ENCODE measurements at regions not wholly inside any gene's neighbourhood (a gene's known extent, or its start where the extent isn't known, plus 50 kb on each side); places are given as distances from the start of the nearest gene placed in this dataset.

DNA sequence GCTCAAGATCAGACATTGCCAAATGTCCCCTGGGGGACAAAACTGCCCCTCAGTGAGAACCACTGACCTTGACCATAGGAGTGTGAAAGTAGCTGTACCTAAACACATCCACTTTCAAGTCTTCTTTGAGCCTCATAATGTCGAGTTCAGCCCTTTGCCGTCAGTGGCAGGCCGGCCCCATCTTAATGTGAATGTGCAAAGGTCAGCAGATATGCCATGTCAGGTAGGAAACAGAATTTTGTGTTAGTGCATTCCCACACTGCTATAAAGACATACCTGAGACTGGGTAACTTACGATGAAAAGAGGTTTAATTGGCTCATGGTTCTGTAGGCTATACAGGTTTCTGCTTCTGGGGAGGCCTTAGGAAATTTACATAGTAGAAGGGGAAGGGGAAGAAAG lies 95.1 kb upstream of the PIRT start:
- Histone ChIP-seq H3K4me1 (ENCODE audit: insufficient read depth, low read length) (no peaks in the 10 kb centered on the region; the same call in 1 of the 2 replicates), H2AK5ac (ENCODE audit: insufficient read length, low read length) (no peak overlapping the region), H3K27me3 (ENCODE audit: insufficient read depth, low read length) (no peaks in the 10 kb centered on the region), H3K4me2 (ENCODE audit: insufficient read depth, insufficient read length, low read length) (no peak overlapping the region), H2BK120ac (ENCODE audit: low read depth, low read length, poor library complexity, severe bottlenecking) (no peak overlapping the region), H3K56ac (ENCODE audit: insufficient read length, low read depth, low read length) (no peak overlapping the region), H2BK12ac (ENCODE audit: insufficient read length, low read depth, low read length) (no peak overlapping the region), H4K8ac (replicated peaks; ENCODE audit: insufficient read length, low read depth, low read length) (no peak overlapping the region), H4K91ac (ENCODE audit: insufficient read length, low read depth, low read length) (no peak overlapping the region), H3T11ph (ENCODE audit: low read length) (no peak overlapping the region), H3K79me1 (ENCODE audit: insufficient read depth, low read depth, low read length, poor library complexity, severe bottlenecking) (no peaks in the 10 kb centered on the region), H3K9ac (ENCODE audit: extremely low read depth, insufficient read length, low read length) (no peak overlapping the region), H3K79me2 (ENCODE audit: insufficient read depth, low read length) (no peaks in the 10 kb centered on the region), H3K9me3 (ENCODE audit: control insufficient read depth, low read depth, low read length) (no peaks in the 10 kb centered on the region), H4K20me1 (ENCODE audit: control insufficient read depth, insufficient read depth, insufficient read length) (no peaks in the 10 kb centered on the region), H2BK20ac (ENCODE audit: low read depth, low read length, poor library complexity, severe bottlenecking) (no peak overlapping the region), H3K14ac (ENCODE audit: insufficient read depth, low read length) (no peak overlapping the region), H3K23me2 (ENCODE audit: insufficient read length, low read depth, low read length, poor library complexity, severe bottlenecking) (no peaks in the 10 kb centered on the region), H2BK15ac (ENCODE audit: low read depth, low read length) (no peak overlapping the region), H3K4ac (ENCODE audit: low read depth, low read length) (no peak overlapping the region), H2AFZ (ENCODE audit: low read length) (no peak overlapping the region), H4K5ac (ENCODE audit: insufficient read length, low read depth, low read length) (no peak overlapping the region), H2BK5ac (ENCODE audit: insufficient read length, low read length) (no peak overlapping the region), H3K18ac (ENCODE audit: insufficient read length, low read depth, low read length) (no peak overlapping the region), H3K23ac (ENCODE audit: insufficient read length, low read depth, low read length) (no peak overlapping the region), H3K27ac (ENCODE audit: insufficient read length, low read depth, low read length) (no peak overlapping the region)
- TF ChIP-seq, protein P1, sequence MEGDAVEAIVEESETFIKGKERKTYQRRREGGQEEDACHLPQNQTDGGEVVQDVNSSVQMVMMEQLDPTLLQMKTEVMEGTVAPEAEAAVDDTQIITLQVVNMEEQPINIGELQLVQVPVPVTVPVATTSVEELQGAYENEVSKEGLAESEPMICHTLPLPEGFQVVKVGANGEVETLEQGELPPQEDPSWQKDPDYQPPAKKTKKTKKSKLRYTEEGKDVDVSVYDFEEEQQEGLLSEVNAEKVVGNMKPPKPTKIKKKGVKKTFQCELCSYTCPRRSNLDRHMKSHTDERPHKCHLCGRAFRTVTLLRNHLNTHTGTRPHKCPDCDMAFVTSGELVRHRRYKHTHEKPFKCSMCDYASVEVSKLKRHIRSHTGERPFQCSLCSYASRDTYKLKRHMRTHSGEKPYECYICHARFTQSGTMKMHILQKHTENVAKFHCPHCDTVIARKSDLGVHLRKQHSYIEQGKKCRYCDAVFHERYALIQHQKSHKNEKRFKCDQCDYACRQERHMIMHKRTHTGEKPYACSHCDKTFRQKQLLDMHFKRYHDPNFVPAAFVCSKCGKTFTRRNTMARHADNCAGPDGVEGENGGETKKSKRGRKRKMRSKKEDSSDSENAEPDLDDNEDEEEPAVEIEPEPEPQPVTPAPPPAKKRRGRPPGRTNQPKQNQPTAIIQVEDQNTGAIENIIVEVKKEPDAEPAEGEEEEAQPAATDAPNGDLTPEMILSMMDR (conservative IDR thresholded peaks at IDR 0.05) = no peak
- WGBS (ENCODE audit: extremely low coverage, insufficient read length, low lambda C conversion rate) = no CpG with 5 or more reads among the region's 4 CpGs
- H3K27ac Mint-ChIP-seq = no peak overlapping the region
- H3K27me3 Mint-ChIP-seq (ENCODE audit: low read depth) = no peaks in the 10 kb centered on the region; the same call in 1 of the 2 replicates
- H3K4me3 Mint-ChIP-seq = no peak overlapping the region
- no peak for DNase-seq
- peaks cover 0 to 2% of the 10 kb centered on the region in 2 experiments; a peak in 2 of 5 replicates for H3K9me3 Mint-ChIP-seq
- H3K36me3 Mint-ChIP-seq (ENCODE audit: insufficient read depth in 1 of 3, low read depth in 3 of 3) = no peaks in the 10 kb centered on the region; a peak in 1 of 7 replicates
- H3K4me1 Mint-ChIP-seq = peaks cover 15 to 20% of the 10 kb centered on the region in 2 experiments
